HG02610 (cell line): ENCODE measurements at regions not wholly inside any gene's neighbourhood (a gene's known extent, or its start where the extent isn't known, plus 50 kb on each side); places are given as distances from the start of the nearest gene placed in this dataset.

Experiments used
- ATAC-seq: cut with Tn5 transposase; IDR thresholded peaks from one replicate; pipeline ENCODE4 v1.9.1; 2021; ENCODE audit warnings: mild to moderate bottlenecking, moderate library complexity; ENCODE audit not compliant: unreplicated experiment

GRCh38 chr15:62844564-62845240, 197.8 kb upstream of the TPM1 start:
- no peak for ATAC-seq

GRCh38 chr15:62845241-62846126, 197.1 kb upstream of the TPM1 start:
- no peak for ATAC-seq

DNA sequence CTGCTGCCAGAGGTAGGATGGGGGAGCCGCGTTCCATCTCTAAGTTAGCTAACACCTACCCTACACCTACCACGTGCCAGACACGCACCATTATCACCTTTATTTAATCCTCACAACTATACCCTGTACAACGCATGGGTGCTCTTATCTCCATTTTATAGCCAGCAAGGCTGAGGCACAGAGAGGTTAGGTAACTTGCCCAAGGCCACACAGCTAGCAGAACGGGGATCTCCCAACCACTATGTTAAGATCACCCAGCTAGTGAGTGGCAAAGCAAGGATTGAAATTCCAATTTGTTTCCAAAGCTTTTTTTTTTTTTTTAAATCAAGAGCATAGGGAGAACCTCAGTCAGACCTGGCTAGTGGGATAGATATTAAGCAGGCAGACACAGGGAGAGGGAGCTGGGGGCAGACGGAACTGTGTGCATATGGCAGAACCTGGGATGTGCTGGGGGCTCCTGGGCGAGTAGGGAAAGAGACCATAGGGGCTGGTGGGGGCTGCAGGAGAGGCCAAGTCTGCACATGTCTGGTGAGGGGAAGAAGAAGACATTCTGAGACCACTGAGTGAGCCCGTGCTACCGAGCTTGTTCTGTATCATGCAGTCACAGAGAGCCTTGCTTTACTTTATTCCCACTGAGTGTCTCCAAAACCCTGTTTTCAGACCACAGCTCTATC, 196.3 kb upstream of the TPM1 start:
- ATAC-seq = no peak

GRCh38 chr15:62846805-62847495, 195.6 kb upstream of the TPM1 start:
- no peak for ATAC-seq

DNA sequence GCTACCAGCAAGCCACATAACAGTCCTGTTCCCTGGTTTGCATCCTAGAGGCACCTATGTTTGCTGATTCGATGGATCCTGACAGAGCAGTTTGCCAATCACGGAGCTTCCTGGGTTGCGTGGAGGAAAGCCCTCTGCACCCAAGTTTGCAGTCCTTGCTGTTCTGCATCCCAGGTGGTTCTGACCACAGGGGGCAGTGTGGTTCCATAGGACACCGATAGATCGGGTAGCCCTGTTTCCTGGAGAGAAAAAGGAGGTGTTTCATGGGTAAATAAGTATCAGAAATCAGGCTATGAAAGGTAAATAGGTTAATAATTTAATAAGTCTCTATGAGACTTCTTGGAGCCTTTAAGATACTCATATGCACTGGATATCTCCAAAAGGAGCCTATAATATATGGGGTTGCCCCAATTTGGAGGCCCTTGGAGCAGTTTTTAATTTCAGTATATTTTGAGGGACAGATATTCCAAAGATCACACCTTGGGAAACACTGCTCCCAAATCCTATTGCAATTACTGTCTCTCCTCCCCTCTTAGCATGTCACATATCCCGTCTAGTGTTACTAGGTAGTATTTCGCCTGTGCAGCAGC, 194.6 kb upstream of the TPM1 start:
- ATAC-seq = no peak

DNA sequence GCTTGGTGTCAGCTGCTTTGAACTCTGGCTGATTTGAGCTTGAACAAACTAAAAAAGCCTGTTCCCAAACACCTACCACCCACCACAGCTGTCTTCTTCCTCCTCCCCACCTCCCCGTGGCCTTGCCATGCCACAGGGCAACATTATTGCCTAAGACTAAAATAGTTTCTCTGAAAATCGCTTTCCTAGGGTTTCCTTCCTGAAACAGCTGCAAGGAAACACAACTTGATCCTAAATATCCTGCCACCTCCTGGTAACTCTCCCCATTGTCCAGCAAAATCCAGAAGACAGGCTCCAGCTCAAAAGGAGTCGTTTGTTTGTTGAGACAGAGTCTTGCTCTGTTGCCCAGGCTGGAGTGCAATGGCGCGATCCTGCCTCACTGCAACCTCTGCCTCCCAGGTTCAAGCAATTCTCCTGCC, 193.9 kb upstream of the TPM1 start:
- ATAC-seq = no peak

GRCh38 chr15:62849316-62850106, 193.0 kb upstream of the TPM1 start:
- ATAC-seq = no peak

GRCh38 chr15:62850318-62850717, 192.2 kb upstream of the TPM1 start:
- ATAC-seq = no peak

DNA sequence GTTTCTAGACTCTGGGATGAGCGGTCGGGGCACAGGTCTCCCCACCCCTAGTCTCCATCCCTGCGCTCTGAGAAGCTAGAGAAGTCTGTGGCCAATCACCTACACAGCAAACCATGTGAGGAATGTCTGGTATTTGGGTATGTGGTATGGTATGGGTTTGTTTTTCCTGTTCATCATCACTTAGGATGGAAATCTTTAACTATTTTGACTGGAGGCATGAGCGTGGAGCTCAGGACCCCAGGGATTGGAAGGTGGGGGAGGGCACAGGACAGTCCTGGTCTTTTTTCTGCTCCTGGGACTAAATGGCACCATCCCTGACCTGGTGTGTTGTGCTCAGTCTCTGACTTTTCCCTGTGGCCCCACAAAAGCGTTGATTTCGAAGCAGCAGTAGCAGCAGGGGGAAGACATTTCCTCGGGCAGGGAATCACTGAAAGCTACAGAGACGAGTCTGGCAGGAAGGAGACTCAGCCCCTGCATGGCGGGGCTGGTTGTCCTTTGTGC, 191.7 kb upstream of the TPM1 start:
- ATAC-seq = no peak

DNA sequence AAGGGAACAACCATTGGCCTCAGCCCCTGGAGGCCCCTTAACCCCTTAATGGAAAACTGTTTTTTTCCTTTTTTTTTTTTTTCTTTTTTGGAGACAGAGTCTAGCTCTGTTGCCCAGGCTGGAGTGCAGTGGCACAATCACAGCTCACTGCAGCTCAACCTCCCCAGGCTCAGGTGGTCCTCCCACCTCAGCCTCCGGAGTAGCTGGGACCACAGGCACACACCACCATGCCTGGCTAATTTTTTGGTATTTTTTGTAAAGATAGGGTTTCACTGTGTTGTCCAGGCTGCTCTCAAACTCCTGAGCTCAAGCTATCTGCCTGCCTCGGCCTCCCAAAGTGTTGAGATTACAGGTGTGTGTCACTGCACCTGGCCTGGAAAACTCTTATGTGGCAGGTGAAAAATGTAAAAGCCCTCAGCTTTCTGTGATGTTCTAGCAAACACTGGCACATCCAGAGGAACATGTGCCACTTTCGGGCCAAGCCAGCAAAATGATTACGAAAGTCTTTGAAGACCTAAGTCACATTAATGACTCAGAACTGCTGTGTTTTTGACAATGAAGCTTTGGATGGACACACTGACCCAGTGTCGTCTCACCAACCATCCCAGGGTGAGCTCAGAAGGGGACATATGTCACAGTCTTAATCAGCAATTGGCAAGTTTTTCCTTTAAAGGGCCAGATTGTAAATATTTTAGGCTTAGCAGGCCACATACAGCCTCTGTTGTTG, 189.3 kb upstream of the TPM1 start:
- no peak for ATAC-seq

DNA sequence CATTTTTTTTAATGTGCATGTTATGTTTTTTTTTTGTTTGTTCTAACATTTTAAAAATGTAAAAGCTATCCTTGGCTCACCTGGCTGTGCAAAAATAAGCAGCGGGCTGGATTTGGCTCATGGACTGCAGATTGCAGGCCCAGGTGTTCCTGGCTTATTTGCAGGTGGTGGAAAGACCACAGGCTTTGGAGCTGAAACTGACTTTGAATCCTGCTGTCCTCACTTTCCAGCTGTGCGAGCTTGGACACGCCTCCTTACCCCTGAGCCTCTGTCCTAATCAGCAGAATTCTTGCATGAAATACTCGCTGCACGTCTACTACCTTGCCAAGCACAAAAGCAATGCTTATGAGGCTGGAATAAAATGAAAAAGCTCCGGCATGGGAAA, 188.7 kb upstream of the TPM1 start:
- no peak for ATAC-seq

DNA sequence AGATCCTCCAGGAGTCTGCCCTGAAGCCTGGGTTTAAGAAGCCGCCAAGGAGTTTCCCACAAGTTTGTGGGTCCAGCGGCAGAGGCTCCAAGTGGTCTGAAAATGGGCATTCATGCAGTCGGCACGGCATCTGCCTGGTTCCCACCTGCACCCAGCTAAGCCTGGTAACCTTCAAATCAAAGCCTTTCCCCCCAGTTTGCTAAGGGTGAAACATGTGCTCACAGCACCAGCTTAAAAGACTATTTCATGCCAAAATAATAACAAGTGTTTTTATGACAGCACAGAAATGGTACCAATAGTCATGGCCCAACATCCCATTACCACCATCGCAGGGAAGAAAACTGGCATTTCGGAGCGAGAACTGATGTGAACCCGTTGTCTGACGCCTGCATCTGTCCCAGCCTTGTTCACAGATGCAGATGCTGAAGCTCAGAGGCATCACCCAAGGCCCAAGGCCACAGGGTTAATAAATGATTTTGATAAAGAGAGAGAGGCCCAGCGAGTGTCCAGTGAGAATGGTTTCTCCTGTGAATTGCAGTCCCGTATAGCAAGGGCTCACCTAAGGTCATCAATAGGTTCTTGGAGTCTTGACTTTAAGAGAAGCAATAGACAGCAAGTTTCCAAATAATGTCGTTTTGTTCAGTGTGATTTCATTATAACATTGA, 188.0 kb upstream of the TPM1 start:
- ATAC-seq = no peak

DNA sequence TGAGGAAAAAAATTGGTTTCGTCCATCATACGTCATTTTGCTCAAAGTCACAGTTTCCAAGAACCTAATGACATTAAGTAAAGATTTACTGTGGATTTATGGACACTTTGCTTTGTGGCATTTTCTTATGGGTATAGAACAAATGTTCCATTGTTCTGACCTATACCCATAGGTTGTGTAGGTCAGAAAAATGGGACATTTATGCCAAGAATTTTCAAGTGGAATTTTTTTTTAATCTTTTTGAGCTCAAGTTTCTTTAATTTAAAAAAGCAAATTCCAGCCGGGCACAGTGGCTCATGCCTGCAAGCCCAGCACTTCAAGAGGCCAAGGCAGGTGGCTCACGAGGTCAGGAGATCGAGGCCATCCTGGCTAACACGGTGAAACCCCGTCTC, 187.5 kb upstream of the TPM1 start:
- no peak for ATAC-seq

DNA sequence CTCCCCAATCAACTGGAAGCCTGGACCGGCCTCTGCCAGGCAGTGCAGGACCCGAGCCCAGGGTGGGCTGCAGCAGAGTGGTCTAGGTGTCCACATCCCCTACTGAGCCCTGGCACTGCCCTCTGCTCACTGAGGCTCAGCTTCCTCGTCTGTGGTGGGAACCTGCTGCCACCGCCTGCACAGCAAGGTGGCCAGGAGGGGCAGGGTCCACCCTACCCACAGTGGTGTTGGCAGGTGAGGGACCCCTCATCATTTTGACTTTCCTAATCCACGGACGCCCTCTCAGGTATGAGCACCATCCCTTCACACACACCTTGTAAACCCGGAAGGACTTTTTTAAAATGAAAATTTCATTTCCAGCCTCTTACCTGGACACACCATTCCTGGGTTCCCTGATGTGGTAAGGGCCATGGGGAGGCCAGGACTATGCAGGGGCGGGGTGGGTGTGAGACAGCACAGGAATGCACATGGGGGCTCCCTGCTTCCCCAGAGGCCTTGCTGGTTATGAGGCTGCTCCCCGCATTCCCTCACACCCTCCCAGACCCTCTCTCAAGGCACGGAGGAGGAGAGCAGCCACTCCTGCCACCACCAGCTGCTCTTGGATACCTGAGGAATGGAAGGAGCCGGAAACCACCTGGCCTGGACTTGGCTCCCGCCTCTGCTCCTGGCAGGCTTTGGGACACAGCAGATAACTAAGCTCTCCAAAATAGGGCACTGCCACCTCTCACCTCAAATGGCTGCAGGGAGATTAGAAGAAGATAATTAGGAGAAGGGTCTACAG, 185.9 kb upstream of the TPM1 start:
- no peak for ATAC-seq

DNA sequence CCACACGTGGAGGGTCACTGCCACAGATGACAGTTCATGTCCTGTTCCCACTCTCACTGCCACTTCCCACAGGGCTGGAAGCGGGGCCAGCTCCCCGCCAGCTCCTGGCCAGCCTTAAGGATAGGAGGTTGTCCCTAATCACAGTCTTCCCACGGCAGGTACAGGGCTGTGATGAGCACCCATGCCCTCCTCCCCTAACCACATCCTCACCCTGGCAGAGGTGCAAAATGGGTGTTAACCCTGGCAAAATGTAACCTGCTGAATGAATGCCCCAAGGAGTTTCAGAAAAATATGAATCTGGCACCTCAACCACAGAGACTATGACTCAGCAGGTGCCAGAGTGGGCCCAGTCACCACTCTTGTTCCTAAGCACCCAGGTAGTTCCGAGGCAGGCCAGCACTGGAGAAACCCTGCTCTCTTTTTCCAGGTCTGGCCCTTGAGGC, 185.1 kb upstream of the TPM1 start:
- no peak for ATAC-seq

DNA sequence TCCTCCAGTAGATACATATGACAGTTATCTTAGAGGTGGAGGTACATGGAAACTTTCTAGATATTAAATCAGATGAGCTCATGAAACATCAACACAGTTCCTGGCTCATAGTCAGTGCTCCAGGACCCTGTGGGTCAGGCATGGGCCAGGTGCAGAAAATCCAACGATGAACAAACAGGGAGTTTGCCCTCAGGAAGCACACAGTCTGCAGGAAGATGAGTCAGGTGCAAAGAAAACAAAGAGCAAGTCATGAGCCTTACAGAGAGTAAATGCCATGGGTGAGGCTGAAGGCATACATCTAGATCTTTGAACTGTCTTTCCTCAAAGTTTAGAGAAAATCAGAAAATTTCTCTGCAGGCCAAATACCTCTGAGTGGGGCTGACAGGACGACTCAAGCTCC, 184.2 kb upstream of the TPM1 start:
- no peak for ATAC-seq

GRCh38 chr15:62862717-62863116, 179.8 kb upstream of the TPM1 start:
- no peak for ATAC-seq

GRCh38 chr15:62866366-62866765, 176.2 kb upstream of the TPM1 start:
- ATAC-seq = no peak
